T47D (cell line): ENCODE measurements at regions not wholly inside any gene's neighbourhood (a gene's known extent, or its start where the extent isn't known, plus 50 kb on each side); places are given as distances from the start of the nearest gene placed in this dataset.

ENCODE experiments used
- DNase-seq, 2 experiments: peaks; one replicate each; pipeline versions ENCODE4 v3.0.0 to v3.0.0-alpha.2; 2011 to 2012; ENCODE audit warnings: low read depth in 1 of 2, low spot score in 1 of 2
- JUND ChIP-seq: IDR thresholded peaks from 2 replicates; pipeline ENCODE4 v1.6.1; 2012; ENCODE audit warnings: low read depth
- in situ Hi-C: cut with HindIII; loops from 2 replicates; pipeline ENCODE4 v1.10.0; 2016; ENCODE audit warnings: low sequenced_read_pairs, low pct_unique_long_range_greater_than_20kb

DNA sequence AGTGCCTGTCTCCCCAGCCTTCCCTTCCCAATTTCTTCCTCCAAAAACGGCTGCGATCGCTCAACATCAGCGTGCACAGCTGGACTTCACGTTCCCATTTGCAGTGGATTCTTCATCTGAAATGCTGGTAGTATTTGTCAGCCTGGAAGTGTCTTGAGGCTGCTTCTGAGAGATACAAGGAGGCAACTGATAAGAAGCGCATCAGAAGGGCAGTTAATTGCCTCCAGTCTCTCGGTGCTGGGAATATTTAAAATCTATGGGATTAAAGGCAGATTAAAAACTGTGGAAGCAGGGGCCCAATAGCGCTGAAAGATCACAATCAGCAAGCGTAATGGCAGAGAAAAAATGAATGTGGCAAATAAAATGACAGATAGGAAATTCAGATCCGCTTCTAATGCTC, 450.0 kb downstream of the GATA3 start:
- no peak for DNase-seq
- TF ChIP-seq JUND = no peak
- in situ Hi-C loops = no loop called here

DNA sequence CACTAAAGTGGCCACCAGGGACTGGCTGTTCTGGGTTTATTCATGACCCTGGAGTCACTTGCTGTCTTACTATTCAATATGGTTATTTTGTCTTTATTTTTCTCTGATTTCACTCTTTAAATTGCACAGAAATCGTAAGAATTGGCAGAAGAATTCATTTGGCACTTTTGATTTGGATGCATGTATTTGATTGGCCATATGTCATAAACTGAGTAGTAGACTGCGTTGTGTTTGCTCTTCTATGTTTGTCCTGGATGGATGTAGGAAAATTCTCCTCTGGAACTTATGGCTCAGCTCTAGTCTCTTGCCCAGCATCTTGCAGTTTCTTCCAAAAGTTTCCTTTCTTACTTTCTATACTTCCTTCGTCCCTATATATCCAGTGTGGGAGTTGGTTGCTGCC, 452.7 kb downstream of the GATA3 start:
- no peak for TF ChIP-seq JUND
- DNase-seq = no peak
- in situ Hi-C loops = no loop called here

- in situ Hi-C loops = no loop called here
- TF ChIP-seq JUND = no peak
- DNase-seq = no peak
These were observed 454.4 kb downstream of the GATA3 start for GRCh38 chr10:8508882-8509281.

DNA sequence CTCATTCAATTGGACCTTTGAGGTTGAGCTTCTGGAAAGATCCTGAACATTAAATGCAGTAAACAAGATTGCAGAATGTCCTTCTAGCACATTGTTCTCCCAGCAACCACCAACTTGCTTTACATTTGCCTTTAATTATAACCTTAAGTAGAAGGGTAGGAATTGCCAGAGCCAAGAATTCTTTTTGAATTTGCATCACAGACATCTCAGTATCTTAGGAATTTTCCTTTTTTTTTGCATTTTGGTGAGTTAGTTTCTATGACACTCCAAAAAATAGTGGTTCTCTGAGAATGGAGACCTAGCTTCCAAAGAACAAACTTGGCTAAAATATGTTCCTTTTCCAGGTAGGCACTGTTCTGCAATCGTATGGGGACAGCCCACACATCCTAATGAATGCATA, 456.0 kb downstream of the GATA3 start:
- DNase-seq = no peak
- in situ Hi-C loops = no loop called here
- no peak for TF ChIP-seq JUND

- no peak for TF ChIP-seq JUND
- in situ Hi-C loops = no loop called here
- DNase-seq = no peak
These were observed 456.5 kb downstream of the GATA3 start for GRCh38 chr10:8511026-8511425.

DNA sequence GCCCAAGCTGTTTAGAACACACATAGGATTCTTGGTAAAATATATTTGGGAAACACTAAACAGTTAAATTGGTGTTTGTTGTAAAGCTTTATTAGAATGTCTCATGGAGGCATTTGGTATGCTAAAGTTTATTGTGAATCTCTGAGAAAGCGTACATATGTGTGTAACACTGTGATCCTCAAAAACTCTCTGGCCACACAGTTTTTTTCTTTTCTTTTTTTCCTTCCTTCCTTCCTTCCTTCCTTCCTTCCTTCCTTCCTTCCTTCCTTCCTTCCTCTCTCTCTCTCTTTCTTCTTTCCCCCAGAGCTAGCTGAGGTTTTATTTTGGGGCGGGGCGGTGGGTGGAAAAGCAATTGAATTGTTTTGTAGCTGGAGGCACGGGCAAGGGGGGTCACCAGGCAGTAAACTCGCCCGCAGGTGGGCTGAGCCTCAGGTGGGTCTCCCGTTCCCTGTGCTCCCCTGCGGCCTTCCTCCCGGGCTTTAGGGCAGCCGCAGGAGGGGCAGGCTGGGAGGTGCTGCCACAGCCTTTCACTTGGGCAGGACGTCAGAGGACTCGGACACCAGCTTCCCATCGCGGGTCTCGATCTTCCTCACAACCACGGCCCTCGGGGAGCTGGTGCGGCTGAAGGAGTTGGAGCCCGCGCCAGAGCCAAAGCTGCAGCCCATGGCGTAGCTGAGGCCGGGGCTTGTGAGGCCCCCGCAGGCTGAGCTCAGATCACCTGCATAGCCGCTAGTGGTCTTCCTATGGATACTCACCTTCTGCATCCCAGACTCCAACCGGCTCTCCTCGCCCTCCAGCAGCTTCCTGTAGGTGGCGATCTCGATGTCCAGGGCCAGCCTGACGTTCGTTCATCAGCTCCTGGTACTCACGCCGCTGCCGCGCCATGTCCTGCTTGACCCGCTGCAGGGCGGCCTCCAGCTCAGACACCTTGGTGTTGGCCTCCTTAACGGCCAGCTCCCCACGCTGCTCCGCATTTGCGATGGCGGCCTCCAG, 459.0 kb downstream of the GATA3 start:
- no peak for DNase-seq
- TF ChIP-seq JUND = no peak
- in situ Hi-C loops = no loop called here

- DNase-seq = no peak
- in situ Hi-C loops = no loop called here
- TF ChIP-seq JUND = no peak
These were observed 465.9 kb downstream of the GATA3 start for GRCh38 chr10:8520382-8520781.

DNA sequence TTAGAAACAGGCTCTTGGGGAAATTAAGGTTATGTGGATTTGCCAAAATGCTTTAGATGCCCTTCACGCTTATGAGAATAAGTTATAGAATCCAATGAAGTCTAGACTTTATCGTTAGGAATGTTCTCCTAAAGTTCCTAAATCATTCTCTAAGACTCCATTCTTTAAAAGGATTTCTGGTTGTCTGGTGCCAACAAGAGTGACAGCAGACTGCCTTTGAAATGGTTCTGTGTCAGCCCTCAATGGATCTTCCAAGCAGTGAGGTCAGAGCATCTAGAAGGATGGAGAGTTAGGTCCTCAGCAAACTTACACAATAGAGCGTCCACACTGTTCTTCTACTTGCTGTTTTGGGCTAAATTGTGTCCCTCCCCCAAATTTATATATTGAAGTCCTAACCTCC, 473.3 kb downstream of the GATA3 start:
- in situ Hi-C loops = no loop called here
- no peak for DNase-seq
- no peak for TF ChIP-seq JUND

DNA sequence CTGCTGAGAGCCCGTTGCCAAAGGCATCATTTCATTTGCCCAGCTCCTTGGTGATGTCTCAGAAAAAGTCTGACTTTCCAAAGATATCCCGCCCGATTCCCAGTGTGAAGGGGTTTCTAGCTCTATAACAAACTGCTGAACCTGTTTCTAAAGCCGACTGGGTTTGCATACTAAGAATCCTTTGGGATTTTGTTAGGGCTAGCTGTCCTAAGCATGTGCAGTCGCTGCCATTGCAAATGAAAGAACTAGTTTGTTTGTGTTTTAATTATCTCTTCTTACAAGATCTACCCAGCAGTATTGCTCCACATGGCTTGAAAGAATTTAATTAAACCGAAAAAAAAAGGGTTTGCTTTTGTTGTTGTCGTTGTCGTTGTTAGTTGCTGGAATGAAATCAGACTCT, 476.6 kb downstream of the GATA3 start:
- DNase-seq = no peak
- in situ Hi-C loops = no loop called here
- TF ChIP-seq JUND = no peak

DNA sequence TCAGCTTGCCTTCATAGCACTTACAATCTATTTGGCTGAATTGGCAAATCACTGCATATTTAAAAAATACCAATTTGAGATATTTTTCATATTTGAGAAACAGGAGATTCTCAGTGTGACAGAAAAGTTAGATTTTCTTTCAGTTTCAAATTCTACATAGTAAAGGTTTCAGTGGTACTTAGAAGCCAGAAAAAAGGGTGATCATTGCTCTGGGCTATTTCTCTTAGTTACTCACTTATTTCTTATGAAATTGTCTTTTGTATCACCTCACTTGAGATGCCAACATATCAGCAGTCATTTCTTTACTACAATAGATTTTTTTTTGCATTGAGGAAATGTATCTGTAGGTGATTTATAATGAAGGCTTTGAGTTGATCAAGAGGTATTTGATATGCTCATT, 478.2 kb downstream of the GATA3 start:
- no peak for TF ChIP-seq JUND
- in situ Hi-C loops = no loop called here
- DNase-seq = no peak

DNA sequence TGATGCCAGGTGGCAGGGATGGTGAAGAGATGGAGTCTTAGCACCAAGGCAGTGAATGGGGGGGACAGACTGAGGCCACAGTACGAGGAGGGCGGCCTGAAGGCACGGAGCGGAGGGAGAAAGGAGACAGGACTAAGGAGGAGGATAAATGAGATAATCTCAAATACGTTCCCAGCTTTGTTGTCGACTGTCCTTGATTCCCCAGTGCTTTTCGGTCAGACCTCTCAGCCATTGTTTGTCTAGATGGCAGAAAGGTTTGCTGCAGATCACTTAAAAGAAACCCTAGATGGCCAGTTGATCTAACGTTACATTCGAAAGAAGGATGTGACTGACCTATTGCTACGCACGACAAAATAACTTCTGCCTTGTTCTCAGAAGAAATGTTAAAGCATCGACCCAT, 479.0 kb downstream of the GATA3 start:
- in situ Hi-C loops = no loop called here
- no peak for TF ChIP-seq JUND
- DNase-seq = no peak

DNA sequence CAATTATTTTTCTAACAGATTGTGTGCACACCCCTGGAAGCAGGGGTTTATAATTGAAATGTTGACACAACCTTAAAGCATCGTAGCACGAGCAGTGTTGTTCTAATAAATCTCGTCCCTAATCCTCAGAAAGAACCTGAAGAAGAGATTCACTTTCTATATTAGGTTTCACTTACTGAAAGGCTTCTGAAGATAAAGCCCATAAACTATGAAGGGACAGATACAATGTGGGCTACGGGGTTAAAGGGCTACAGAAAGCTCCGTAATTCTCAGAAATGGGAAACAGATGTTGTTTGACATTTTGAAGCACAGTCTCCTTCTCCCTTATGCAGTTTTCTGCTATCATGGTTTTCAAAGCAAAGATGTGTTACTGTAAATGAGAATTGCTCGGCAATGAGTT, 479.6 kb downstream of the GATA3 start:
- TF ChIP-seq JUND = no peak
- in situ Hi-C loops = no loop called here
- no peak for DNase-seq

GRCh38 chr10:8534891-8535290, 480.4 kb downstream of the GATA3 start:
- DNase-seq = no peak
- in situ Hi-C loops = no loop called here

GRCh38 chr10:8539056-8539455, 484.6 kb downstream of the GATA3 start:
- in situ Hi-C loops = no loop called here

More at GRCh38 chr10:8534891-8535290, 480.4 kb downstream of the GATA3 start:
- TF ChIP-seq JUND = no peak

More at GRCh38 chr10:8539056-8539455, 484.6 kb downstream of the GATA3 start:
- TF ChIP-seq JUND = no peak
- DNase-seq = no peak
